ENCODE measurements at regions not wholly inside any gene's neighbourhood (a gene's known extent, or its start where the extent isn't known, plus 50 kb on each side); places are given as distances from the start of the nearest gene placed in this dataset.

GRCh38 chr3:82416830-82417229, 655.4 kb upstream of the GBE1 start:
- TF ChIP-seq TAF1 (IDR thresholded peaks at IDR 0.05; ENCODE audit: borderline replicate concordance, insufficient read depth, low read length) (no peak), POLR2AphosphoS5 (IDR thresholded peaks at IDR 0.05; ENCODE audit: low read depth, low read length) (no peak), REST (IDR thresholded peaks at IDR 0.05; ENCODE audit: insufficient read depth in 1 of 2, low read depth in 2 of 2, low read length in 2 of 2) (no peak), SIN3A (IDR thresholded peaks at IDR 0.05; ENCODE audit: borderline replicate concordance, insufficient read depth, low read length) (no peak), FOXP2 (optimal IDR thresholded peaks at IDR 0.05; ENCODE audit: borderline replicate concordance, extremely low read depth, extremely low read length, insufficient read depth) (no peak)
